ENCODE measurements at regions not wholly inside any gene's neighbourhood (a gene's known extent, or its start where the extent isn't known, plus 50 kb on each side); places are given as distances from the start of the nearest gene placed in this dataset.

GRCh38 chr1:65486613-65487012, 66.1 kb downstream of the LEPR start:
- no peak for DNase-seq
- no peak for TF ChIP-seq CTCF (IDR thresholded peaks at IDR 0.05; ENCODE audit: low read depth, low read length)
- Histone ChIP-seq H3K9me3 (ENCODE audit: severe bottlenecking) (no peaks in the 10 kb centered on the region), H3K27ac (no peak overlapping the region), H3K27me3 (ENCODE audit: insufficient read depth, low read depth, severe bottlenecking) (no peaks in the 10 kb centered on the region), H3K36me3 (no peaks in the 10 kb centered on the region), H3K4me3 (ENCODE audit: low read depth, low read length) (no peak overlapping the region)

DNA sequence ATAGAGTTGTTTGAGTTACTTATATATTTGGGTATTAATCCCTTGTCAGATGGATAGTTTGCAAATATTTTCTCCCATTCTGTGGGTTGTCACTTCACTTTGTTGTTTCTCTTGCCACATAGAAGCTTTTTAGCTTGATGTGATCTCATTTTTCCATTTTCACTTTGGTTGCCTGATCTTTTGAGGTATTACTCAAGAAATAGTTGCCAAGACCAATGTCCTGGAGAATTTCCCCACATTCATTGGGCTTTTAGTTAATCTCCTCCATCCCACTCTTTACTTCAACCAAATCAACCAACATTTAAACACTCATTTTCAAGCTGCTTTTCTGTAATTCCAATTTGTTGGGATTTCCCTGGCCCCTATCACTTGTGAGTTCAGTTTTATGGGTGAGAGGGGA, 69.0 kb downstream of the LEPR start:
- no peak for DNase-seq
- no peak for TF ChIP-seq CTCF (IDR thresholded peaks at IDR 0.05; ENCODE audit: low read depth, low read length)

GRCh38 chr1:65490231-65491009, 70.0 kb downstream of the LEPR start:
- Histone ChIP-seq H3K27ac (no peak overlapping the region), H3K36me3 (no peaks in the 10 kb centered on the region), H3K9me3 (ENCODE audit: severe bottlenecking) (no peaks in the 10 kb centered on the region), H3K4me3 (ENCODE audit: low read depth, low read length) (no peak overlapping the region), H3K27me3 (ENCODE audit: insufficient read depth, low read depth, severe bottlenecking) (no peaks in the 10 kb centered on the region)
- TF ChIP-seq CTCF (IDR thresholded peaks at IDR 0.05; ENCODE audit: low read depth, low read length), result no peak
- DNase-seq, result no peak

More for the DNA sequence above, 69.0 kb downstream of the LEPR start:
- Histone ChIP-seq H3K36me3 (no peaks in the 10 kb centered on the region), H3K4me3 (ENCODE audit: low read depth, low read length) (no peak overlapping the region), H3K27me3 (ENCODE audit: insufficient read depth, low read depth, severe bottlenecking) (no peaks in the 10 kb centered on the region), H3K9me3 (ENCODE audit: severe bottlenecking) (no peaks in the 10 kb centered on the region), H3K27ac (no peak overlapping the region)

GRCh38 chr1:65491472-65491871, 71.0 kb downstream of the LEPR start:
- no peak for TF ChIP-seq CTCF (IDR thresholded peaks at IDR 0.05; ENCODE audit: low read depth, low read length)
- Histone ChIP-seq H3K4me3 (ENCODE audit: low read depth, low read length) (no peak overlapping the region), H3K9me3 (ENCODE audit: severe bottlenecking) (no peaks in the 10 kb centered on the region), H3K27me3 (ENCODE audit: insufficient read depth, low read depth, severe bottlenecking) (no peaks in the 10 kb centered on the region), H3K36me3 (no peaks in the 10 kb centered on the region), H3K27ac (no peak overlapping the region)
- no peak for DNase-seq

GRCh38 chr1:65493802-65494201, 73.3 kb downstream of the LEPR start:
- Histone ChIP-seq H3K27ac (no peak overlapping the region), H3K27me3 (ENCODE audit: insufficient read depth, low read depth, severe bottlenecking) (no peaks in the 10 kb centered on the region), H3K9me3 (ENCODE audit: severe bottlenecking) (no peaks in the 10 kb centered on the region), H3K4me3 (ENCODE audit: low read depth, low read length) (no peak overlapping the region), H3K36me3 (no peaks in the 10 kb centered on the region)
- DNase-seq, result no peak
- no peak for TF ChIP-seq CTCF (IDR thresholded peaks at IDR 0.05; ENCODE audit: low read depth, low read length)

DNA sequence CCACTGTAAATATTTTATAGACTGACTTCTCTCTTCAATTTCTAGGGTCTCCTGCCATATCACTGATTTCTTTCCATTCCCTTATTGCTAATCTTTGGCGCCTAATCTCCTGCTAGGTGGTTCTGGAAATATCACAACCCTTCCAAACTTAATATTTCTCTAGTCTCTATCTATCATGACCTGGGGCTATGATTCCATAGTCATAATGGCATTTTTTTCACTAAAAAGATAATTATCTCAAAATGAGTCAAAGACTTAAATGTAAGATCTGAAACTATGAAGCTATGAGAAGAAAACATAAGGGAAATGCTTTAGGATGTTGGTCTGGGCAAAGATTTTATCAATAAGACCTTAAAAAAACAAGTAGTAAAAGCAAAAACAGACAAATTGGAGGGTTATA, 74.2 kb downstream of the LEPR start:
- no peaks in the 10 kb centered on the region for H3K9me3 ChIP-seq (ENCODE audit: severe bottlenecking)
- TF ChIP-seq CTCF (IDR thresholded peaks at IDR 0.05; ENCODE audit: low read depth, low read length), result no peak
- H3K4me3 ChIP-seq (ENCODE audit: low read depth, low read length), result no peak overlapping the region
- H3K27me3 ChIP-seq (ENCODE audit: insufficient read depth, low read depth, severe bottlenecking), result no peaks in the 10 kb centered on the region
- H3K36me3 ChIP-seq, result no peaks in the 10 kb centered on the region
- H3K27ac ChIP-seq, result no peak overlapping the region
- no peak for DNase-seq

Data from WERI-Rb-1 (cell line).